HG02973 (cell line): ENCODE measurements at regions not wholly inside any gene's neighbourhood (a gene's known extent, or its start where the extent isn't known, plus 50 kb on each side); places are given as distances from the start of the nearest gene placed in this dataset.

Source experiments
- ATAC-seq: cut with Tn5 transposase; IDR thresholded peaks from one replicate; pipeline ENCODE4 v1.9.1; 2021; ENCODE audit warnings: moderate library complexity; ENCODE audit not compliant: unreplicated experiment

- ATAC-seq, result no peak
Measured at GRCh38 chr12:127546721-127547505, 720.1 kb upstream of the TMEM132C start.

GRCh38 chr12:127548123-127548553 lies 718.8 kb upstream of the TMEM132C start:
- no peak for ATAC-seq

- ATAC-seq, result no peak
Measured at GRCh38 chr12:127550271-127550670, 716.7 kb upstream of the TMEM132C start.

- ATAC-seq, result no peak
Measured at GRCh38 chr12:127552838-127553237, 714.1 kb upstream of the TMEM132C start.

GRCh38 chr12:127555071-127555470 lies 711.9 kb upstream of the TMEM132C start:
- no peak for ATAC-seq

- ATAC-seq, result no peak
Measured at GRCh38 chr12:127556231-127556886, 710.6 kb upstream of the TMEM132C start.

- ATAC-seq, result no peak
Measured at GRCh38 chr12:127558361-127558760, 708.6 kb upstream of the TMEM132C start.

- peak; percentile 59 for ATAC-seq
Measured at GRCh38 chr12:127559349-127560040, 707.5 kb upstream of the TMEM132C start.

- ATAC-seq, result no peak
Measured at GRCh38 chr12:127560041-127560478, 706.9 kb upstream of the TMEM132C start.

GRCh38 chr12:127562816-127563215 lies 704.2 kb upstream of the TMEM132C start:
- ATAC-seq, result no peak

- ATAC-seq, result no peak
Measured at GRCh38 chr12:127565241-127565640, 701.7 kb upstream of the TMEM132C start.

- ATAC-seq, result no peak
Measured at GRCh38 chr12:127567531-127567930, 699.4 kb upstream of the TMEM132C start.

GRCh38 chr12:127570387-127570786 lies 696.6 kb upstream of the TMEM132C start:
- no peak for ATAC-seq

- no peak for ATAC-seq
Measured at GRCh38 chr12:127570793-127571360, 696.1 kb upstream of the TMEM132C start.

GRCh38 chr12:127571578-127571977 lies 695.4 kb upstream of the TMEM132C start:
- no peak for ATAC-seq

GRCh38 chr12:127579446-127579845 lies 687.5 kb upstream of the TMEM132C start:
- no peak for ATAC-seq

GRCh38 chr12:127582074-127582473 lies 684.9 kb upstream of the TMEM132C start:
- no peak for ATAC-seq

- ATAC-seq, result no peak
Measured at GRCh38 chr12:127583041-127583440, 683.9 kb upstream of the TMEM132C start.

GRCh38 chr12:127588249-127588648 lies 678.7 kb upstream of the TMEM132C start:
- ATAC-seq, result no peak

GRCh38 chr12:127589541-127589940 lies 677.4 kb upstream of the TMEM132C start:
- ATAC-seq, result no peak

- no peak for ATAC-seq
Measured at GRCh38 chr12:127590868-127591267, 676.1 kb upstream of the TMEM132C start.
